ENCODE measurements at regions not wholly inside any gene's neighbourhood (a gene's known extent, or its start where the extent isn't known, plus 50 kb on each side); places are given as distances from the start of the nearest gene placed in this dataset.

DNA sequence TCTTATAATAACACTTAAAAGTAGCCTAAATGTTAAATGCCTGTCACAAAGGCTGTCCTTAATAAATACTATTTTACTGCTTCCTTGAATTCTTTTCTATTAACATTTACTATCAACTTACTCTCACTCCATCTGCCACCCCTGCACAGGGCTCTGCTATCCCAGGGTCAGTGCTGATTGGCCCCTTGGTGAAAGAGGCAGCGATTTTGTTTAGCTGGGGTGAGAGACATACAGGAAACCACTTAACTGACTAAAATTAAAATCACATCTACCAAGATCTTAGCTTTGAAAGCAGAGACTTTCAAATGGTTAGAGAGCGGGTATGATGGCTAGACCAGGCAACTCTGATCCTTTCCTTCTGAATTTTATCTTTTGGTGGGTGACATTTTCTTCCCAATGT is 149.9 kb upstream of the HTR2A start:
- TF ChIP-seq POLR2A (IDR thresholded peaks at IDR 0.05): no peak
- TF ChIP-seq, protein P1, sequence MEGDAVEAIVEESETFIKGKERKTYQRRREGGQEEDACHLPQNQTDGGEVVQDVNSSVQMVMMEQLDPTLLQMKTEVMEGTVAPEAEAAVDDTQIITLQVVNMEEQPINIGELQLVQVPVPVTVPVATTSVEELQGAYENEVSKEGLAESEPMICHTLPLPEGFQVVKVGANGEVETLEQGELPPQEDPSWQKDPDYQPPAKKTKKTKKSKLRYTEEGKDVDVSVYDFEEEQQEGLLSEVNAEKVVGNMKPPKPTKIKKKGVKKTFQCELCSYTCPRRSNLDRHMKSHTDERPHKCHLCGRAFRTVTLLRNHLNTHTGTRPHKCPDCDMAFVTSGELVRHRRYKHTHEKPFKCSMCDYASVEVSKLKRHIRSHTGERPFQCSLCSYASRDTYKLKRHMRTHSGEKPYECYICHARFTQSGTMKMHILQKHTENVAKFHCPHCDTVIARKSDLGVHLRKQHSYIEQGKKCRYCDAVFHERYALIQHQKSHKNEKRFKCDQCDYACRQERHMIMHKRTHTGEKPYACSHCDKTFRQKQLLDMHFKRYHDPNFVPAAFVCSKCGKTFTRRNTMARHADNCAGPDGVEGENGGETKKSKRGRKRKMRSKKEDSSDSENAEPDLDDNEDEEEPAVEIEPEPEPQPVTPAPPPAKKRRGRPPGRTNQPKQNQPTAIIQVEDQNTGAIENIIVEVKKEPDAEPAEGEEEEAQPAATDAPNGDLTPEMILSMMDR (IDR thresholded peaks at IDR 0.05): no peak

Data from adrenal gland (tissue), 5 donors.